ENCODE measurements at regions not wholly inside any gene's neighbourhood (a gene's known extent, or its start where the extent isn't known, plus 50 kb on each side); places are given as distances from the start of the nearest gene placed in this dataset.

GRCh38 chr2:235235977-235236767 lies 257.7 kb upstream of the AGAP1 start:
- Mint-ChIP-seq H3K27ac (no peak overlapping the region), H3K27me3 (peaks cover 5% of the 10 kb centered on the region), H3K36me3 (ENCODE audit: low read depth) (no peaks in the 10 kb centered on the region), H3K9me3 (no peaks in the 10 kb centered on the region), H3K4me3 (no peak overlapping the region), H3K4me1 (no peaks in the 10 kb centered on the region)
- no peak for TF ChIP-seq CTCF (IDR thresholded peaks at IDR 0.05)
- DNase-seq, result no peak
- CTCF ChIA-PET, result no interaction called here
- POLR2A ChIA-PET, result no interaction called here
- intact Hi-C loops (cut with micrococcal nuclease), result no loop called here
- ATAC-seq (ENCODE audit: low read depth), result no peak

GRCh38 chr2:235238537-235238936 lies 255.3 kb upstream of the AGAP1 start:
- no peaks in the 10 kb centered on the region for H3K36me3 Mint-ChIP-seq (ENCODE audit: low read depth)
- DNase-seq (no peak), ATAC-seq (ENCODE audit: low read depth) (no peak)
- H3K4me1 Mint-ChIP-seq, result no peaks in the 10 kb centered on the region
- H3K4me3 Mint-ChIP-seq, result no peak overlapping the region
- intact Hi-C loops (cut with micrococcal nuclease), result no loop called here
- TF ChIP-seq CTCF (IDR thresholded peaks at IDR 0.05), result no peak
- POLR2A ChIA-PET, result no interaction called here
- no peak overlapping the region for H3K27ac Mint-ChIP-seq
- CTCF ChIA-PET, result no interaction called here
- H3K9me3 Mint-ChIP-seq, result no peaks in the 10 kb centered on the region
- H3K27me3 Mint-ChIP-seq, result peaks cover 7% of the 10 kb centered on the region

DNA sequence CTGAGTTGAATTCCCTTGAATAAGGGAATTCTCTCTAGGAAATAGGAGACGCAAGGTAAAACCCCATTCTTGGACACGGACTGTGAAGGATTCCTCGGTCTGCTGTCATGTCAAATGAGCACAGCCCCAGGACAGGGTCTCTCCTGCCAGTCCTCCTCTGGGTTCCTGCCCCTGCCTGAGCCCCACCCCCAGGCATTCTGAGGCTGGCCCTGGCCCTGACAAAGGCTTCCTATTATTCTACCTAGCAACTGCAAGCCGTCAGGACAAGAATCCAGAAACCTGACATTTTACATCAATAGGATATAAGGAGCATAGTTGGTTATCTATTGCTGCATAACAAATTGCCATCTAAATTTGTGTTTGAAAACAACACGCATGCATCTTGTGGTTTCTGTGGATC lies 253.3 kb upstream of the AGAP1 start:
- no peaks in the 10 kb centered on the region for H3K36me3 Mint-ChIP-seq (ENCODE audit: low read depth)
- H3K4me3 Mint-ChIP-seq, result no peak overlapping the region
- no peaks in the 10 kb centered on the region for H3K9me3 Mint-ChIP-seq
- H3K27me3 Mint-ChIP-seq, result peaks cover 7% of the 10 kb centered on the region
- H3K27ac Mint-ChIP-seq, result no peak overlapping the region
- ChIA-PET POLR2A (no interaction called here), CTCF (no interaction called here)
- no peaks in the 10 kb centered on the region for H3K4me1 Mint-ChIP-seq
- intact Hi-C loops (cut with micrococcal nuclease), result no loop called here
- no peak for TF ChIP-seq CTCF (IDR thresholded peaks at IDR 0.05)
- DNase-seq, result no peak
- ATAC-seq (ENCODE audit: low read depth), result no peak

DNA sequence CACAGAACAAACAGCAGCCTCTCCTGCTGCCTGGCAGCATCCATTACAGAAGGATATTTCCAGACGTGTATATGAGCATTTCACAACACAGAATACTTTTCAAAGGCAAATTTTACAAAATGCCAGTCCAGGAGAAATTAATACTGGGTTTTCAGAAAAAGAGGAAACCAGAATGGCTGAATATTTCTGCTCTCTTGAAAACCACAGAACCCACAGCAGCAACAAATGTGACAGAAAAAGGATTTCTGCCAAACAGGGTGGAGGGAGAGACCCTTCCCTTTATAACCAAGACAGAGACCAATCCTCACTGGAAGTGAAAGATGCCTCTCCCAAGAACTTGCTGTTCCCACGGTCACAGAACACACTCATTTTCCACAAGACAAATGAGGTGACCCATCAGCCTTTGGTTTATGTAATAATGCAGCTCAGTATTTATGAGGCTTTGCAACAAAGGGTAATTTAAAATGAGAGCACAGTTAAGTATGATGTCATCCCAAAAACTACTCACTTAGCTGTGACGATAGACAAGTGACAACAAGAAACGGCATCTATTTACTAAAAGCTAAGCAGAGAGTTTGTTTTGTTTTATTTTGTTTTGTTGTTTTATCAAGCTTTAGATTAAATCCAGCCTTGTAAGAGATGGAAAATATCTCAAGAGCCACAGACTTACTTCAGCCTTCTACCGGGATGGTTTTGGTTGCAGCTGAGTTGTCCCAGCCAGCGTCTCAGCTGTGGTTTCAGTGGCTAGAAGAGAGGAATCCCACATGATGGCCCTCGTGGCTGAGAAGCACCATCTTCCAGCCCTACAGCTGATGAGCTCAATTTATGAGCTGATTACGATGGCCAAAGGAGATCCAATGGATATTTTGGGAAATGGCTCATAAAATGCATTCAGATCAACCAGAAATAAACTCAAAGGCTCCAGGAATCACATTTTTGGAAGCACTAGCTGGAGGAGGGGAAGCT lies 249.3 kb upstream of the AGAP1 start:
- H3K4me3 Mint-ChIP-seq, result no peak overlapping the region
- peaks cover 5% of the 10 kb centered on the region for H3K27me3 Mint-ChIP-seq
- ATAC-seq (ENCODE audit: low read depth) (no peak), DNase-seq (no peak)
- no peaks in the 10 kb centered on the region for H3K36me3 Mint-ChIP-seq (ENCODE audit: low read depth)
- TF ChIP-seq CTCF (IDR thresholded peaks at IDR 0.05), result no peak
- no peaks in the 10 kb centered on the region for H3K4me1 Mint-ChIP-seq
- CTCF ChIA-PET, result no interaction called here
- no peak overlapping the region for H3K27ac Mint-ChIP-seq
- H3K9me3 Mint-ChIP-seq, result no peaks in the 10 kb centered on the region
- POLR2A ChIA-PET, result no interaction called here
- intact Hi-C loops (cut with micrococcal nuclease), result no loop called here

DNA sequence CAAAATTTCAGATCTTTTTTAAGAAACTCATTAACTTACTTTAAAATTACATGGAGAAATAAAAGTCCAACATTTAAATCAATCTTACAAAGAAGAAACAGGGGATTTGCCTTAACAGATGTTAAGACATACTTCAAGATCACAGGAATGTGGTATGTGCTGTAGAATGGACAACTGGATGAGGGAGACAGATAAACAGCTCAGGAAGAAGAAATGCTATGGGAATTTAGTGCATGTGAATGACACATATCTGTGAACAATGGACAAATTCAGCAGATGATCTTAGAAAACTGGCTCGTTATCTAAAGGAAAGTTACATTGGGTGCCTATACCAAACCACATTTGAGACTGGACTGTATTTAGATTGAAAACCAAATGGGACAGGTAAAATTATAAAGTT lies 246.8 kb upstream of the AGAP1 start:
- Mint-ChIP-seq H3K36me3 (ENCODE audit: low read depth) (no peaks in the 10 kb centered on the region), H3K27ac (no peak overlapping the region), H3K27me3 (peaks cover 2% of the 10 kb centered on the region), H3K4me3 (no peak overlapping the region), H3K4me1 (no peaks in the 10 kb centered on the region), H3K9me3 (no peaks in the 10 kb centered on the region)
- ChIA-PET POLR2A (no interaction called here), CTCF (no interaction called here)
- no peak for TF ChIP-seq CTCF (IDR thresholded peaks at IDR 0.05)
- intact Hi-C loops (cut with micrococcal nuclease), result no loop called here
- ATAC-seq (ENCODE audit: low read depth) (no peak), DNase-seq (no peak)
